Cerebellar nuclear complex (tissue), 1 donor: ENCODE measurements at regions not wholly inside any gene's neighbourhood (a gene's known extent, or its start where the extent isn't known, plus 50 kb on each side); places are given as distances from the start of the nearest gene placed in this dataset.

Source experiments
- DNase-seq, 2 experiments: peaks; one replicate each; lab custom pipeline; 2025; lab: John Stamatoyannopoulos, UW

DNA sequence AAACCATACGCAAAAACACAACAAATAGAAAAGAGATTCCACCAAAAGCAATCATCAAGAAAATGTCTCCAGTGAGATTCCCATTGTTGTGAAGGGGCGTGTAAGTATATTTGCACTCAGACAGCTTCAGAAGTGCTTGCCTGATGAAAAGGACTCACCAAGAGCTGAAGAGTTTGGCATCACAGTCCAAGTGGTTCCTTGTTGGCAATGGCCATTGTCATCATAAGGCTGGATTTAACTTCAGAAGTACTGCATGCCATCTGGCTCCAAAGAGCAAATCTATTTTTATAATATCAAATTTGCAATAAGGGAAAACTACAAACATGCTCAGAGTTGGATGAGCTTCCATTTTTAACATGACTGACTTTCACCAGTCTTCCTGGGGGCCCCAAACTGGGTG, 505.3 kb upstream of the NR2F2 start:
- no peak for DNase-seq

DNA sequence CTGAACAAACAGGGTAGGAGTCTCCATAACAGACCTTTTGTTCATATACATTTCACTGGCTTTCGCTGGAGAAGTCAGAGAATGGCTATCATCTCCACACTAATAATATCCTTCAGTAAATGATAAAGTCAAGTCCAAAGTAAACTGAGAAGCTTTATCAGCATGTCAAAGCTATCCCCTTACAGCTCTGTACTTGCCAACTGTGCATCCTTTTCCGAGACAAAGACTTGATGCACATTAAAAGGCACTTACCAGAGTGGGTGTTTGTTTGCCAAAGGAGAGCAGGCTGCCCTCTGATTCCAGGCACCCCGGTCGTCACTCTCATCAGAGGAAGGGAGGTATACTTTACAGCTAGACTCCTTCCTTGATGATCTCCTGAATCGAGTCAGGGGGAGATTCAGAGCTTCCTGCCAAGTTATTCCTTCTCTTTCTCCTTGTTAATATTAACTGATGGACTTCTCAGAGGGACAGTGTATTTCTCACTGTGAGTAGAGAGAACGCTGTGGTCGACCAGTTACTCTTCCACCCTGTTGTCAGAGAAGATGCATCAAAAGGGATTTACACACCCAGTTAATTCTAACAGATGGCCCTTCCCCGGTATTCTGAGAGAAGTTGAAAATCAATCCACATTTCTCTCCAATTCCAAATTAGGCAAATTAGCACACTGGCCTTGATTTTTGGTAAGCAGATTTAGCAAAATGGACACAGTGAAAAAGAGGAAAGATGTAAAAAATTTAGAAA, 504.7 kb upstream of the NR2F2 start:
- DNase-seq = peak in 1 of 2 experiments; percentile 27

DNA sequence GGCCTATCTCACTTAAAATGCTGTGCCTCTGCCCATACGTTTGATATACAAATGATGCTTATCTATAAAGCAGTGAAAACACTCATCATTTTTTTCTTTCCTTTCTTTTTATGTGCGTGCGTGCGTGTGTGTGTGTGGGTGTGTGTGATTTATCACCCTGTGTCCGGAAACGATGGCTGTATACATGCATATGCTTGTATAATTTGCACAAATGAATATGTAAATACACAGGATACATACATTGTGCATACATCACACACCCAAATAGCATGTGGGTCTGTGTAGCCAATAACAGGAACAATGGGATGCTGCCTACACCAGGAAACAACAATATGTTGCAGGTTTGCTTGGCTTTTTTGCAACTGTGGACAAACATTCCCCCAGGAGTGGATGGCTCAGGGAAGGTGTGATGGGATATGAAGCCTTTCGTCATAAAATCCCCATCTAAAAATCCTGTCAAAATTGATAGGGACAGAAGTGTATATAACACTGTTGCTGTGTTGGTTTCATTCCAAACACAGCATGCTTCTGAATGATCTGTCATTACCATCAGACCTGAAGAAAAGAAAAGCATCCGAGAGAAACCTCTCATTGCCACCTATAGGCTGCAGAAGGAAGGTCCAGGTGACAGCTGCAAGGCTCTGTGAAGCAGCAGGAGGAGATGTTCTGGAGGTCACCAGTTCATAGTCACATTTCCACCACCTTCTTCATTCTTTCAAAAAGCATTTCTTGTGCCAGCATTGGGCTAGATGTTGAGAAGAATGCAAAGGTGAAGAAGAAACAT, 503.9 kb upstream of the NR2F2 start:
- DNase-seq = no peak

DNA sequence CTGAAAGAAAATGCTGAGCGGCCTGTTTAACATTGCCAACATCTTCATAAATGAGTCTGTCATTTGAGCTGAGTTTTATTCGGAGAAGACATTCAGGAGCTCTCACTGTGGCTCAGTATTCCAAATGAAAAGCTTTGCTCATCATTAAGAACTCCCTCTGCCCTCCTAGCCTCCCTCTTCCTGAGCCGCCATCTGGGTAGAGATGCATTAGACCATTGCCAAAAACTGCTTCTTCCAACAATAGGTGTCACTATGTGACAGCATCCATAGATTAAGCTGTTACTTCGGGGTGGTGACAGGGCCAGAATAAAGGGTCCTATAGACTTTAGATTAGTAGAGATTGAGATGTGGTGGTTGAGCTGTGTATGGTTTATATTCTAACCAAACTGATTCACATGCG, 501.4 kb upstream of the NR2F2 start:
- no peak for DNase-seq

DNA sequence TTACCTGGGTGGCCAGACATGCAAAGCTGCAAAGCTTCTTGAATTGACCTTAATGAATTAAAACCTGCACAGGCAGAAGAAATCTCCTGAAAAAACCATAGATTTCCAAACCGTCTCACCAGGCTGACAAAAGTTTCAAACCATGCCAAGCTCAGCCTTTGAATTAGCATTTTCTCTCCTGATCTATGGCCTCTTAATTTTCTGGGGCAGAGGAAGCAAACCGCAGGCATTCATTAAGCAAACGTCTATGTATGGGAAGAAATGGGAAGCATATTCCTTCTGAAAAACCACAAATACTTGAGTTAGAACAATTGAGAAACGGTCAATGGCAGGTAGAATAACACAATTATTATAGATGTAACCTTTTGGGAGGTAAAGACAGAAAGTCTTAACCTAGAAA, 500.2 kb upstream of the NR2F2 start:
- no peak for DNase-seq

DNA sequence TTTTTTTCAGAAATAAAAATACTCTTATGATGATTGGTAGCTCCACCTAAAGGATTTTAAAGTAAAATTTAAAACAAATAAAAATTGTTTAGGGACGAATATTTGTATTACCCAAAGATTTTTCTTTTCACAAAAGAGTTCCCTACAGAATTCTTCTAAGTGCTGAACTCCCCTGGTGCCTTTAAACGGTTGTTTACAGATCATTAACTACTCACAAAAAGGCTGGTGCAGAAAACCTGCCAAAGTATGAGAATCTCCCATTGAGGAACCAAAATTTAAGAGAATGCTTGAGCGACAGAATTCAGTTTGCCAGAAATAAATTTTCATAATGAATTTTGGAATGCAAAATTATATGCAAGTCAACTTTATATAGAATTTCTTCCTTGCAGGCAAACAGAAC, 497.8 kb upstream of the NR2F2 start:
- no peak for DNase-seq

DNA sequence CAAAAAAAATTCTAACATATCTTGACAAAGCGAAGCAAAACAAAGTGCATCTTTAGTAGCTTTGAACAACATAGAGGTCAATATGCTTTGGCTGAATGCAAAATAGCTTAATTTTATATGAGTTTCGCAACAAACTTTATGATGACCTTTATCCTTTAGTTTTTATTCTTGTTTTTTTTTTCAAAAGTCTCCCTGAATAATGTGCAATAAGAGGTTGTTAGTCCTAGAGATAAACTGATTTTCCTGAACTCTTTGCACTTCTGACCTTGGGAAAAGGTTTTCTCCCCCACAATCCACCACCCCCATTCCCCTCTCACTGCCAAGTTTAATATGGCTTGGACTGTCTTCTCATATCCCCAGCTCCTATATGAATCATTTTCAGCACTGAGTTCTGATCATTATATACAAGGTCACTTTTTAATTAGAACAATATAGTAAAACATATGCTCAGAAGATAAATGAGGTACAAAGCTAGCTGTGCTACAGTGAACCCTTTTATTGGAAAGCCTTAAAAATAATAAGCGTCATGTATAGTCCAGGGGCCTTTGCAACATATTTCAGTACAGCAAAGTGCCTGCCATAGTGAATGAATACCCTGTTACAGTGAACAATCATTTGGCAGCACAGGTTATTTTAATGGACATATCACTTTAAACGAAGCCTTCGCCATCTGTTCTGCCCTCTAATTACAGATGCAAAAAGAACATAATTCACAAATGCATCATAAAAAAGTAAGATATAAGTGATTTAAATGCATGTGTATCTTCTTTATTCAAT, 496.3 kb upstream of the NR2F2 start:
- DNase-seq = no peak

DNA sequence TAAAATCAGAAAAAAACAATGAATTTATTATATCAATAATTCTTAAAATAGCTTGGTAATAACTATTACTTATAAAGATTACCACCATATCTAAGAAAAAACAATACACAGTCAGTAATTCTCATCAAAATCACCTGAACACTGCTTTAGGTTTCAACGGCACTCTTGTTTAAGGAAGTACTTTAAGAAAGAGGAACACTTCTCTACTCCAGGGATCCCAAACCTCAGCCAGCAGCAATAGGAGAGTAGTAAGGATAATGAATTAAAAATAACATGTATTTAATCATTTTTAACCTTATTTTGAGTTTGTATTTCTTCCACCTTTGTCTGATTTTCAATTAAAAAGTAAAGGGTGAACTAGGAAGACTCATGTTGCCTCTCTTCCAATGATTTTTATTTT, 494.0 kb upstream of the NR2F2 start:
- DNase-seq = no peak

DNA sequence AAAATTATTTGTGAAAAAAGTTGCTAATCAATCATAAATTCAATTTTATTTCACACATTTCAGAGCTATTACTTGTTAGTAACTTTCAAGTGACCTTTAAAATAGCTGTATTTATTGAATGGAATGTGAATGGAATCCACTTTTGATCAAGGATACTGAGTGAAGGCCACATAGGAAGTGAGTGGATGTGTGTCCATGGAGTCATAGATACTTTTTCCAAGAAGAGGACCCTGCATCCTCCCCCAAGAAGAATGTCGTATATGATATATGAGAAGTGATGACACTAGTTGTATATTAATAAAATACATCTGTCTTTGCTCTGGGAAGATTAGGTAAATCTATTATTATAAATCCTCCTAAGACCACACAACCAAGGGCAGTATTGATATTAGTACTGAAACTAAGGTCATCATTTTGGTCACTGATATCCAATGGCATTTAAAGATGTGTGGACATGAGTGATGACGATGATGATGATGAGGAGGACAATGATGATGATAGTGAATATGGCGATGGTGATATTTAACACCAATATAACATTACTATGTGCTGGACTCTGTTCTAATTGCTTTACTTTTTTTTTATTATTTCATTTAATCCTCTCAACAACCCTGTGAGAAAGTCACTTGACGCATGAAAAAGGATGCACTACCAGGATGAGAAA, 493.0 kb upstream of the NR2F2 start:
- DNase-seq = no peak

DNA sequence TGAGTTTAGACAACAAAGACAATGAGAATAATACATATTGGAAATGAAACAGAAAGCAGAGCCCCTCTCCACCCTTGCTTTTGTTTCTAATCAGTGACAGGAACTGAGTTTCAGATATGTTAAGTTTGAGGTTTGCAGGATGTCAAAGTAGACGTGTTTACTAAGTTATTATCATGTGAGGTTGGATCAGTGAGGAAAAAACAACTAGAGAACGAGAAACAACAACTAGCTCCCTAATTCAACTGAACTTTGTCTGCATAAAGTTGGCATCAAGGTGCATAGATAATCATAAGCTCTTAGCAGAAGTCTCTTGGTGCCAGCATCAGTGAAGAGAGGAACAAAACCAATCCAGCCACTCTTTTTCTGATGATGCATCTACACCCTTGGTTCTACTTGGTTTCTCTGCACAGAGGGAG, 491.1 kb upstream of the NR2F2 start:
- DNase-seq = no peak

DNA sequence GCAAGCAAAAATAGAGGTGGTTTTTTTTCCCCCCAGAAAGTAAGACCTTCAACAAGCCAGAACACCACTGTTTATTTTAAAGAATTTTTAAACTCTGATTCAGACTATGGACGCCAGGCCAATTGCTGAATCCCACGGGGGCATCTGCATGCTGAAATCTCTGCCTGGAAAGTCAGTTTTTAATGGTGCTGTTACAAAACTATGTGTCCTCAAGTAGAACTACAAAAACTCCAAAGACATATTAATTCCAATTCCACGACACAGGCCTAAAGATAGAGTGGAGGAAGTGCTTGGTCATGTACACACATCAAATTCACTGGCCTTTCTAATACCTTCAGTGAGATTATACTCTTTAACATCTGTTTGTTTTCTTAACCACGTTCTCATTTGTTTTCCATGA, 490.5 kb upstream of the NR2F2 start:
- no peak for DNase-seq

DNA sequence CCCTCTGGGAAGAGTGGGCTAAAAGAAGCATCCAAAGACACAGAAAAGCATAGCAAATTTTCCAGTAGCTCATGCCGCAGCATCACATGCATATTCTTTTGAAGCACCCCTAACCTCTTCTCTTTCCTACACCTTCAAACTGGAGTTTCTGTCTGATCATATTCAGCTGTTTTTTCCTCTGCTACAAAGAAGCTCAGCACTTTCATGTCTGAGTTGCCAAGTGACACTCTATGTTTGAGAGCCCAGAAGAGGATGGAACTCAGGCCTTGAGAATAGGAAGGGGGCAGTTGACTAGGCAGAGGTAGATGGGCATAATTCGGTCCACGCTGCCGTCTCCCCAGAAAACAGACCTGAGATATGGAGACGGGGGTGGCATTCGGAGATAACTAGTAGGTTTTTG, 489.6 kb upstream of the NR2F2 start:
- no peak for DNase-seq

DNA sequence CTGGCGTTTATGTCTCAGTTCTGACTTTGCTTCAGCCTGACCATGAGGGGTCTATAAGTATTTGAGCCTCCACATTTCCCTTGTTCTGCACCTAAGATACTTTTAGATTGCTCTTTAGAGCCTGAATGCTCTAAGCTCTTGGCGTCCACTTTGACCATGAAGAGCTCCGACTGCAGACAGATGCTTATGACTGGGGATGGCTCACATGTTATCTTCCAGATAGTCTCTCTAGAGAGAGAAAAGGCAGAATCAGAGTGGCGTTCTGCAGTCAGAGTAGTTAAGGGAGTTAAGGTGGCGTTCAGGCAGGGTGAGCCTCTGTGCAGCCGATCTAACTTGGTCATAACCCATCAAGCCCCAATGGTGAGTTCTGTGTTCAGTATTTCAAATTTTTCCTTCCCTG, 487.9 kb upstream of the NR2F2 start:
- no peak for DNase-seq

DNA sequence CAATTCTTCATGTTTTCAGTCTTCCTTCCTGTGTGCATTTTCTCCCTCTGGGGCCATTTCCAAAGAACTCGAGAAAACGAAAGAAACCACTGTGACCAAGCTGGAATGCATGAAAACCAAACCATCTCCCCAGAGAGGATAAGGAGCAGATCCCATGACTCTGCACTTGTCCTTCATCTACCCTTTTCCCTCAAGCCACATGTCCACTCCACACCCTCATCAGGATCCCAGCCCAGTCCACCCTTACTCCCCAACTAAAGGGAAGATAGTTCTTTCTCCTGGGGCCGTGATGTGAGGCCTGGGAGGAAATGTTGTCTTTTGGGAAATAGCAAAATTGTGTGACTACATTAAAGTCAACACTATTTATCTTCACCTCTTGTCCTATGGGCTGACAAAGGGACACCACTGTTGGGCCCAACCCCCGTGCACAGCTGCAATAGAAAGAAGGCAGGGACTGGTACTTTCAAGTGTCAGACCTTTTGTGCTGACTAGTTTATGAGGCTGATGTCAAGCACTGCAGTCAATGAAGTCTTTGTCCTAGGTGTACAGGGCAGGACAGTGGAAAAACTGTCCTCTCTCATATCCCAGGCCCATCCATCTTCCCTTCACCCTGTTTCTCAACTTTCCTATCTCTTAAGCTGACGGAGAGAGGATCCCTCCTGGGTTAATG, 487.1 kb upstream of the NR2F2 start:
- DNase-seq = no peak

DNA sequence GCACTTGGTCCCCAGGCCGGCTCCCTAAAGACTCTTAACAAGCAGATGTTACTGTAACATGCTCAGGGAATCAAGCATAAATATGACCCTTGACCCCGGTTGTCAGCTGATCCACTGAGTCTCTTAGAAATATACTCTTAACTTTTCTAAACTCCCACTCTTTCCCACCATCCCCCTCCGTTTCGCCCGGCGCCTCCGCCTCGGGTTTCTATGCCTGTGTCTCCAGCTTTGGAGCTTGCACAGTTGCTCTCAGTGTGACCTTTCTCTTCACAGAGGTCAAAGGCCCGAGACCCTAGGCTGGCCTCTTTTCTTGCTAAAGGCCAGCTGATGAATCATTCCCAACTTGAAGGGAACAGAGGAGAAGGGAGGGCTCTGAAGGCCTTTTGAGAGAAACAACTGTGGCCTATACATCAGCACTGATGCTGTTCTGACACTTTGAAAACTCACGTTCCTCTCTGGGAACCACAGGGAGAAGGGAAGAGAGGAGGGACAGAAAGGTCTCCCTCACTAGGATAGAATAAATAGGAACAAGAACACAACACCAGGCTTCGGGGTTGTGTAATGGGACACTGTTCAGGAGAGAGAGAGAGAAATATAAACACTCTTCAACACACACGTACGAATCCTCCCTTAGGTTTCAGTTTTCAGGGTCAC, 484.5 kb upstream of the NR2F2 start:
- no peak for DNase-seq

DNA sequence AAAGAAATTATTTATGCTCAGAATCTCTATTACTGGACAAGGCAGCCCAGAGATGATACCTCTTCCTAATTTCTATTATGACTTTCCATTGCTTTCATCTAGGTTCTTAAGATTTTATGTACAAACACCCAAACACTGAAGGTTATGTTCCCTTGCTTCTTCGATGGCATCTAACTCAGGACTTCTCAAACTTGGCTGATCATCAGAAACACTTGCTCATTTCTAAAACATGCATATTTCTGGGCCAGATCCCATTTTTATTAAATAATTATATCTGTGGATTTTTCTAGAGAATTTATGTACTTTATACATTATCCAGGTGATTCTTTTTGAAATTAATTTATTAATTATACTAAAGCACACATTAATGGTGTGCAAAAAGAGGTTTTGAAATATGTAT, 482.4 kb upstream of the NR2F2 start:
- no peak for DNase-seq

DNA sequence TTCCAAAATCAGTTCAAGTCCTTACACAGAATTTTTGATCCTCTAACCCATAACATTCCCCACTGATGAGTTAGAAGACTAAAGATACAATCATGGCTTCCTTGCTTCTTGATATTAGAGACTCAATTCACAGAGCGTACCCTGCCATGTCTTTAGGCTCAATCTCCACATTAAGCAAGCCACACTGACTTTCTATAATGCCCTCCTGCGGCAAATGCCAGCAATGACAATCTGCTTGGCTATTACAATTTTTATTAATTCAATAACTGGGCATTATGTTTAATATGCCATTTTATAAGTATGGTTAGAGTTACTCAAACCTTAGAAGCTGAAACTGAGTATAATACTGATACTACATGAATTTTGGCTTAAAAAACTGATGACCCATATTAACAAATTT, 479.7 kb upstream of the NR2F2 start:
- DNase-seq = no peak

DNA sequence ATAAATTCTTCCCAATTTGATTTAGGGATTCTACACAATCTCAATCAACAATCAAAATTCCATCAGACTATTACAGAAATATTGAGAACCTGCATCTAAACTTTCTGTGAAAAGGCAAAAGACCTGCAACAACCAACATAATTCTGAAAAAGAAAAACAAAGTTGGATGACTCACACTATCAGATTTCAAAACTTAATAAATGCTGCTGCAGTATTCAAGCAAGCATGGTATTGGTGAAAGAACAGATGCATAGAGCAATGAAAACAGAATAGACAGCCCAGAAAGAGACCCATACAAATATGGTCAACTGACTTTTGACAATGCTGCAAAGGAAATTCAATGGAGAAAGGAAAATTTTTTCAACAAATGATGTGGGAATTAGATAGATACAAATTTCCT, 477.1 kb upstream of the NR2F2 start:
- DNase-seq = no peak

DNA sequence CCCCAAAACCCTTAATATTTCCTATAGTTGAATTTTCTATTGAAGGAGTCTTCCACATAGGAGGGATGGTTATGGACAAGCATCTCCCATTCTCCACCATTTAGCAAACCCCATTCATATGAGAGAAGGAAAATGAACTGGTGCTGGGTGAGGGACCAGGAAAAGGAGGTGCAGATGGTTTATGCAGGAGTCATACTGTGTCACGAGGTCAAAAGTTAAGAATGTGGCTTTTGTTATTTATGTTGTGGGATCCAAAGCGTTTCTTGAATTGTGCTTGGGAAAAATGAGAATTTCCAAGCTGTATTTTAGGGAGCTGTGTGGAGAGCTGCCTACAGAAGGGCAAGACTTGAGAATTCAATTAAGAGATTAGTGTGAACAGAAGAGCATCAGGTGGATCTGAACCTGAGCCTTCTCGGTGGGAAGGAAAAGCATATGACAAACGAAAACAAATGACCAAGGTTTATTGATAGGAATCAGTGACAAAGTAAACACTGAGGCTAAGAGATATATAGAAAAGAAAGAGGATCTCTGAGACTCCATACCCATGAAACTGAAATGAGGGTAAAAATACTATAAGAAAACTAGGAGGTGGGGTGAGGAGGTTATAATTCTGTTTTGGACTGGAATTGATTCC, 473.3 kb upstream of the NR2F2 start:
- DNase-seq = no peak

DNA sequence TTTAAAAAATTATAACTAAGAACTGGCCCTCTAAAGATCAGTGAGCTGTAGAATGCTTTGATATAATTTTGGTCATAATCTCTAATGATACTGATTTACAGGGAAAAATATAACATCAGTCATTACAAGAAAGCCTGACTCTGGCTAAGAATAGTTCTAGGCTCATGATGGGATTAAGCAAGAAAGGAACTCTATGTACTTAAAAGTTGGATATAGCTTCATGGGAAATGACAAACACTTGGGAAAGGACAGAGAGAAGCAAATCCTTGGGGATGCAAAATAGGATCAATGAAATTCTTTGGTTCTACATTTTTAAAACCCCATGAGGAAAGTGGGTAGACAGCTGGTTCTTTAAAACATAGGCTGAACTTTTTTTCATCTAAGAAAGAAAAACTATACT, 472.7 kb upstream of the NR2F2 start:
- no peak for DNase-seq

DNA sequence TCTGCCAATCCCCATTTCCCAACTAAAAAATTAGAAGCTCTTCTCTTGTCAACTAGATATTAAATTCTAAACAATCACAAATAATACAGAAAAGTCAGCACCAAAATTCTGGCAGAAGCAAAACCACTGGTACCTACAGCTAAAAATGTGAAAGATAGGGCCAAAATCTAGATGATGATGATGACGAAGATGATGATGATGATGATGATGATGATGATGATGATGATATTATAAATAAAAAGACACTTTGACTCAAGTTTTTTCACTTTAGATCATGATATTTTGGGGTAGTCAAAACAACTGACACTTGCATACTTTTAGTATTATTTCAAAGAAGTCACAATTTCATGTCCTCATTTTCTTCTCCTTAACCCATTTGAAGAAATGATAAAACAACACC, 470.1 kb upstream of the NR2F2 start:
- DNase-seq = no peak
